ENCODE measurements at regions not wholly inside any gene's neighbourhood (a gene's known extent, or its start where the extent isn't known, plus 50 kb on each side); places are given as distances from the start of the nearest gene placed in this dataset.

- H3K9me3 Mint-ChIP-seq = peaks cover 30% of the 10 kb centered on the region
- no peak overlapping the region for H3K4me3 Mint-ChIP-seq
- peaks cover 7% of the 10 kb centered on the region for H3K27me3 Mint-ChIP-seq (ENCODE audit: low read depth, poor library complexity)
- no peak for DNase-seq
- no peak overlapping the region for H3K27ac Mint-ChIP-seq
- peaks cover 9% of the 10 kb centered on the region for H3K36me3 Mint-ChIP-seq (ENCODE audit: low read depth)
- no peaks in the 10 kb centered on the region for H3K4me1 Mint-ChIP-seq
- no peak for TF ChIP-seq CTCF (IDR thresholded peaks at IDR 0.05)
Observed at GRCh38 chr3:190984502-190985244, 122.2 kb upstream of the GMNC start.

- H3K36me3 Mint-ChIP-seq (ENCODE audit: low read depth) = peaks cover 9% of the 10 kb centered on the region
- no peak overlapping the region for H3K4me3 Mint-ChIP-seq
- peaks cover 23% of the 10 kb centered on the region for H3K9me3 Mint-ChIP-seq
- H3K27me3 Mint-ChIP-seq (ENCODE audit: low read depth, poor library complexity) = peaks cover 7% of the 10 kb centered on the region
- H3K4me1 Mint-ChIP-seq = no peaks in the 10 kb centered on the region
- DNase-seq = no peak
- TF ChIP-seq CTCF (IDR thresholded peaks at IDR 0.05) = no peak
- no peak overlapping the region for H3K27ac Mint-ChIP-seq
Observed at GRCh38 chr3:190983875-190984274, 121.4 kb upstream of the GMNC start.

DNA sequence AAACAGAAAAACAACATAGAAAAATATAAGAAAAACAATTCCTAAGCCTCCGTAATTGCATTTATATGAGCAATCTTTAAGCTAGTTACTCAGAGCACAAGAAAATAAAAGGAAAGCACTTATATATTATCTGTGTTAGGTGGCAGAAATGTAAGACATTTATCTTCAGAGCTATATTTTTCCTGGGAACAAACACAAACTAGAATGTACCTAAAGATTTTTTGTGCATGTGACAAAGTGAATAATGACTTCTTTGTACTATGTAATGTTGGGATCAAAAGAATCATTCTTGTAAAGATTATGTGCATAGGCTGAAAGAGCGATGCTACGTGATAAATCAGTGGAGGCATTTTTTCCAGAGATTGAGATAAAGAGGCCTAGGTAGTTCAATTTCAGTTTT lies 111.3 kb upstream of the GMNC start:
- Mint-ChIP-seq H3K27me3 (ENCODE audit: low read depth, poor library complexity) (no peaks in the 10 kb centered on the region), H3K4me3 (no peak overlapping the region), H3K36me3 (ENCODE audit: low read depth) (no peaks in the 10 kb centered on the region), H3K27ac (no peak overlapping the region), H3K9me3 (no peaks in the 10 kb centered on the region), H3K4me1 (peaks cover 11% of the 10 kb centered on the region)
- no peak for TF ChIP-seq CTCF (IDR thresholded peaks at IDR 0.05)
- no peak for DNase-seq

- Mint-ChIP-seq H3K27ac (no peak overlapping the region), H3K36me3 (ENCODE audit: low read depth) (no peaks in the 10 kb centered on the region), H3K4me1 (peaks cover 11% of the 10 kb centered on the region), H3K27me3 (ENCODE audit: low read depth, poor library complexity) (no peaks in the 10 kb centered on the region), H3K4me3 (no peak overlapping the region), H3K9me3 (no peaks in the 10 kb centered on the region)
- DNase-seq = no peak
- no peak for TF ChIP-seq CTCF (IDR thresholded peaks at IDR 0.05)
Observed at GRCh38 chr3:190972840-190973270, 110.4 kb upstream of the GMNC start.

- peaks cover 11% of the 10 kb centered on the region for H3K4me1 Mint-ChIP-seq
- H3K36me3 Mint-ChIP-seq (ENCODE audit: low read depth) = no peaks in the 10 kb centered on the region
- H3K27ac Mint-ChIP-seq = no peak overlapping the region
- no peaks in the 10 kb centered on the region for H3K27me3 Mint-ChIP-seq (ENCODE audit: low read depth, poor library complexity)
- no peaks in the 10 kb centered on the region for H3K9me3 Mint-ChIP-seq
- no peak overlapping the region for H3K4me3 Mint-ChIP-seq
- DNase-seq = no peak
- TF ChIP-seq CTCF (IDR thresholded peaks at IDR 0.05) = no peak
Observed at GRCh38 chr3:190972196-190972595, 109.7 kb upstream of the GMNC start.

DNA sequence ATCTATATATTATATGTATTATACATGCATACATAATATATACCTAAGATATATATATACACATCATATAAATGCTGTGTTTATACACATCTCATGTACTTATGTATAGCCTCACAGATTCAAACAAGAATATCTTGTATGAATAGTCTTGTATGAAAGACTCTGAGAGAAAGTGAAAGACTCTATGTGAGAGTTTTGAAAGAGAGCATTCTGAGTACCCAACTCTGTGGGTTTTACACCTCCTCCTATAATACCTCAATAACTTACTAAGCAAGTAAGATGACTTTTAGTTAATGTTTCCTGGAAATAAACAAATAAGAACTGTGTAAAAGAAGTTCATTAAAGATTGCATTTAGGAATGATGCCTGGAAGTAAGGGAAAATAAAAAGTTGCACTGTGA lies 108.1 kb upstream of the GMNC start:
- no peak for DNase-seq
- Mint-ChIP-seq H3K4me1 (peaks cover 11% of the 10 kb centered on the region), H3K4me3 (no peak overlapping the region), H3K27ac (no peak overlapping the region), H3K27me3 (ENCODE audit: low read depth, poor library complexity) (peaks cover 3% of the 10 kb centered on the region), H3K9me3 (no peaks in the 10 kb centered on the region), H3K36me3 (ENCODE audit: low read depth) (no peaks in the 10 kb centered on the region)
- TF ChIP-seq CTCF (IDR thresholded peaks at IDR 0.05) = no peak

All from nephron progenitor cell (in vitro differentiated cells).